Subcutaneous abdominal adipose tissue (tissue), 5 donors: ENCODE measurements at regions not wholly inside any gene's neighbourhood (a gene's known extent, or its start where the extent isn't known, plus 50 kb on each side); places are given as distances from the start of the nearest gene placed in this dataset.
A peak's percentile ranks its signal among the peaks of the same experiment; 100 is the strongest.

Experiments
- H3K27ac ChIP-seq: one replicate; pipeline ENCODE4 v1.7.0; 2013; ENCODE audit warnings: low read depth, mild to moderate bottlenecking, inconsistent platforms, low read length, moderate library complexity
- H3K27me3 ChIP-seq, 5 donors: one replicate each; pipeline ENCODE4 v1.7.0; 2013; ENCODE audit warnings: low read length in 5 of 5, inconsistent platforms in 1 of 5; ENCODE audit not compliant: control insufficient read depth in 5 of 5, insufficient read depth in 4 of 5
- H3K36me3 ChIP-seq, 5 donors: one replicate each; pipeline ENCODE4 v1.7.0; 2013; ENCODE audit warnings: low read length in 5 of 5; ENCODE audit not compliant: control insufficient read depth in 5 of 5, insufficient read depth in 5 of 5
- H3K4me1 ChIP-seq, 5 donors: one replicate each; pipeline ENCODE4 v1.7.0; 2013; ENCODE audit warnings: low read length in 5 of 5, mild to moderate bottlenecking in 3 of 5, moderate library complexity in 1 of 5; ENCODE audit not compliant: control insufficient read depth in 5 of 5, insufficient read depth in 5 of 5
- H3K4me3 ChIP-seq, 5 donors: one replicate each; pipeline ENCODE4 v1.7.0; 2013; ENCODE audit warnings: low read length in 5 of 5, low read depth in 1 of 5
- H3K9ac ChIP-seq, 5 donors: one replicate each; pipeline ENCODE4 v1.7.0; 2013; ENCODE audit warnings: low read length in 5 of 5, mild to moderate bottlenecking in 4 of 5, moderate library complexity in 3 of 5
- H3K9me3 ChIP-seq, 5 donors: one replicate each; pipeline ENCODE4 v1.7.0; 2013; ENCODE audit warnings: low read length in 5 of 5; ENCODE audit not compliant: control insufficient read depth in 5 of 5
- donor health status: healthy.
- donor health status: healthy.
- donor health status: healthy.
- donor health status: healthy.
- donor health status: healthy.

- H3K9me3 ChIP-seq, result no peaks in the 10 kb centered on the region
- peaks cover 0 to 21% (median 12%) of the 10 kb centered on the region in 5 donors for H3K4me1 ChIP-seq
- no peak overlapping the region for H3K4me3 ChIP-seq
- H3K36me3 ChIP-seq, result no peaks in the 10 kb centered on the region
- H3K9ac ChIP-seq, result no peak overlapping the region
- no peak overlapping the region for H3K27ac ChIP-seq
- no peaks in the 10 kb centered on the region for H3K27me3 ChIP-seq
Measured at GRCh38 chr15:62378772-62379498, 213.8 kb upstream of the C2CD4B start.

- Histone ChIP-seq H3K27me3 (no peaks in the 10 kb centered on the region), H3K9ac (no peak overlapping the region), H3K9me3 (no peaks in the 10 kb centered on the region), H3K36me3 (no peaks in the 10 kb centered on the region), H3K4me1 (peaks cover 0 to 21% (median 12%) of the 10 kb centered on the region in 5 donors), H3K27ac (no peak overlapping the region), H3K4me3 (no peak overlapping the region)
Measured at GRCh38 chr15:62380011-62380410, 214.9 kb upstream of the C2CD4B start.

- H3K27me3 ChIP-seq, result no peaks in the 10 kb centered on the region
- H3K9ac ChIP-seq, result no peak overlapping the region
- H3K4me1 ChIP-seq, result peaks cover 0 to 21% (median 12%) of the 10 kb centered on the region in 5 donors
- no peak overlapping the region for H3K4me3 ChIP-seq
- no peaks in the 10 kb centered on the region for H3K9me3 ChIP-seq
- no peaks in the 10 kb centered on the region for H3K36me3 ChIP-seq
- H3K27ac ChIP-seq, result no peak overlapping the region
Measured at GRCh38 chr15:62382046-62382445, 217.0 kb upstream of the C2CD4B start.

GRCh38 chr15:62389885-62390790 is 225.1 kb upstream of the C2CD4B start, which contains the start of gene TLN2:
TSS of gene TLN2 (plus strand) at chr15:62390550.
- H3K27me3 ChIP-seq, result no peaks in the 10 kb centered on the region
- peak within 1 kb of the TSS; percentile 90 for H3K27ac ChIP-seq
- H3K9me3 ChIP-seq, result no peaks in the 10 kb centered on the region
- peak within 1 kb of the TSS; percentile 94 to 97 (median 95) for H3K4me3 ChIP-seq
- peaks cover 4 to 46% (median 36%) of the 10 kb centered on the region in 5 donors for H3K4me1 ChIP-seq
- H3K9ac ChIP-seq, result peak within 1 kb of the TSS; percentile 40 to 94 (median 89)
- no peaks in the 10 kb centered on the region for H3K36me3 ChIP-seq

GRCh38 chr15:62390791-62391640 is 225.9 kb upstream of the C2CD4B start:
- peak overlapping the region; percentile 94 to 97 (median 95) for H3K4me3 ChIP-seq
- H3K27me3 ChIP-seq, result no peaks in the 10 kb centered on the region
- H3K9ac ChIP-seq, result peak overlapping the region in 4 of 5 donors; percentile 76 to 86 (median 81)
- no peaks in the 10 kb centered on the region for H3K9me3 ChIP-seq
- H3K36me3 ChIP-seq, result no peaks in the 10 kb centered on the region
- peaks cover 4 to 46% (median 36%) of the 10 kb centered on the region in 5 donors for H3K4me1 ChIP-seq
- H3K27ac ChIP-seq, result peak overlapping the region; percentile 90

GRCh38 chr15:62391641-62392262 is 226.7 kb upstream of the C2CD4B start:
- H3K4me1 ChIP-seq, result peaks cover 4 to 46% (median 36%) of the 10 kb centered on the region in 5 donors
- no peaks in the 10 kb centered on the region for H3K9me3 ChIP-seq
- H3K27ac ChIP-seq, result peak overlapping the region; percentile 90
- peak overlapping the region; percentile 89 to 97 (median 94) for H3K4me3 ChIP-seq
- H3K36me3 ChIP-seq, result no peaks in the 10 kb centered on the region
- H3K27me3 ChIP-seq, result no peaks in the 10 kb centered on the region
- peak overlapping the region; percentile 68 to 86 (median 79) for H3K9ac ChIP-seq

- Histone ChIP-seq H3K4me3 (peak overlapping the region; percentile 89 to 97 (median 94)), H3K4me1 (peaks cover 4 to 46% (median 36%) of the 10 kb centered on the region in 5 donors), H3K27ac (peak overlapping the region; percentile 90), H3K36me3 (no peaks in the 10 kb centered on the region), H3K27me3 (no peaks in the 10 kb centered on the region), H3K9me3 (no peaks in the 10 kb centered on the region), H3K9ac (peak overlapping the region; percentile 68 to 86 (median 79))
Measured at GRCh38 chr15:62392376-62392775, 227.3 kb upstream of the C2CD4B start.

- no peaks in the 10 kb centered on the region for H3K36me3 ChIP-seq
- H3K27ac ChIP-seq, result peak overlapping the region; percentile 90
- peak overlapping the region in 3 of 5 donors; percentile 47 to 86 (median 83) for H3K9ac ChIP-seq
- H3K27me3 ChIP-seq, result no peaks in the 10 kb centered on the region
- H3K4me1 ChIP-seq, result peaks cover 4 to 46% (median 36%) of the 10 kb centered on the region in 5 donors
- peak overlapping the region in 3 of 5 donors; percentile 89 to 95 (median 94) for H3K4me3 ChIP-seq
- no peaks in the 10 kb centered on the region for H3K9me3 ChIP-seq
Measured at GRCh38 chr15:62393196-62393595, 228.1 kb upstream of the C2CD4B start.

- no peaks in the 10 kb centered on the region for H3K27me3 ChIP-seq
- no peak overlapping the region for H3K4me3 ChIP-seq
- H3K36me3 ChIP-seq, result no peaks in the 10 kb centered on the region
- peaks cover 4 to 46% (median 36%) of the 10 kb centered on the region in 5 donors for H3K4me1 ChIP-seq
- no peaks in the 10 kb centered on the region for H3K9me3 ChIP-seq
- H3K27ac ChIP-seq, result peak overlapping the region; percentile 90
- peak overlapping the region in 1 of 5 donors; percentile 52 for H3K9ac ChIP-seq
Measured at GRCh38 chr15:62394079-62394478, 229.0 kb upstream of the C2CD4B start.
